ENCODE measurements at regions not wholly inside any gene's neighbourhood (a gene's known extent, or its start where the extent isn't known, plus 50 kb on each side); places are given as distances from the start of the nearest gene placed in this dataset.

- no peak overlapping the region for H3K4me3 ChIP-seq (ENCODE audit: low read depth, low read length)
- TF ChIP-seq CTCF (IDR thresholded peaks at IDR 0.05; ENCODE audit: low read depth, low read length), result no peak
Measured at GRCh38 chr11:39145346-39145745, 2314.1 kb downstream of the LRRC4C start.

- no peak for TF ChIP-seq CTCF (IDR thresholded peaks at IDR 0.05; ENCODE audit: low read depth, low read length)
- H3K4me3 ChIP-seq (ENCODE audit: low read depth, low read length), result no peak overlapping the region
Measured at GRCh38 chr11:39144351-39145130, 2314.9 kb downstream of the LRRC4C start.

- no peak for TF ChIP-seq CTCF (IDR thresholded peaks at IDR 0.05; ENCODE audit: low read depth, low read length)
- H3K4me3 ChIP-seq (ENCODE audit: low read depth, low read length), result no peak overlapping the region
Measured at GRCh38 chr11:39139581-39139980, 2319.9 kb downstream of the LRRC4C start.

- H3K4me3 ChIP-seq (ENCODE audit: low read depth, low read length), result no peak overlapping the region
- TF ChIP-seq CTCF (IDR thresholded peaks at IDR 0.05; ENCODE audit: low read depth, low read length), result no peak
Measured at GRCh38 chr11:39120890-39121289, 2338.6 kb downstream of the LRRC4C start.

GRCh38 chr11:39113606-39114005, 2345.8 kb downstream of the LRRC4C start:
- no peak for TF ChIP-seq CTCF (IDR thresholded peaks at IDR 0.05; ENCODE audit: low read depth, low read length)
- H3K4me3 ChIP-seq (ENCODE audit: low read depth, low read length), result no peak overlapping the region

- H3K4me3 ChIP-seq (ENCODE audit: low read depth, low read length), result no peak overlapping the region
- TF ChIP-seq CTCF (IDR thresholded peaks at IDR 0.05; ENCODE audit: low read depth, low read length), result no peak
Measured at GRCh38 chr11:39102236-39102635, 2357.2 kb downstream of the LRRC4C start.

- no peak overlapping the region for H3K4me3 ChIP-seq (ENCODE audit: low read depth, low read length)
Measured at GRCh38 chr11:39078465-39078864, 2381.0 kb downstream of the LRRC4C start.

More at GRCh38 chr11:39078465-39078864, 2381.0 kb downstream of the LRRC4C start:
- no peak for TF ChIP-seq CTCF (IDR thresholded peaks at IDR 0.05; ENCODE audit: low read depth, low read length)

All from WI38 (cell line).